ENCODE measurements at regions not wholly inside any gene's neighbourhood (a gene's known extent, or its start where the extent isn't known, plus 50 kb on each side); places are given as distances from the start of the nearest gene placed in this dataset.
"Not testable (repeated sequence)": the region's sequence is repeated elsewhere in the genome, so short reads cannot be mapped to it uniquely, and the experiment has no call there.

GRCh38 chr1:95778217-95778616 lies 544.2 kb downstream of the RWDD3 start:
- H3K9me3 Mint-ChIP-seq (ENCODE audit: low read depth, unreplicated experiment), result no peaks in the 10 kb centered on the region
- no peaks in the 10 kb centered on the region for H3K4me1 Mint-ChIP-seq (ENCODE audit: low read depth, unreplicated experiment)
- no TSS peak for BruUV-seq (replicated peaks)
- CTCF ChIA-PET, result no interaction called here
- intact Hi-C loops (cut with micrococcal nuclease; ENCODE audit: unreplicated experiment), result no loop called here
- DNase-seq, result no peak
- no peaks in the 10 kb centered on the region for H3K36me3 Mint-ChIP-seq (ENCODE audit: insufficient read depth, unreplicated experiment)
- no peaks in the 10 kb centered on the region for H3K27me3 Mint-ChIP-seq (ENCODE audit: unreplicated experiment)
- no peak overlapping the region for H3K4me3 Mint-ChIP-seq (ENCODE audit: low read depth, unreplicated experiment)
- H3K27ac Mint-ChIP-seq (ENCODE audit: unreplicated experiment), result no peak overlapping the region
- TF ChIP-seq, protein P1, sequence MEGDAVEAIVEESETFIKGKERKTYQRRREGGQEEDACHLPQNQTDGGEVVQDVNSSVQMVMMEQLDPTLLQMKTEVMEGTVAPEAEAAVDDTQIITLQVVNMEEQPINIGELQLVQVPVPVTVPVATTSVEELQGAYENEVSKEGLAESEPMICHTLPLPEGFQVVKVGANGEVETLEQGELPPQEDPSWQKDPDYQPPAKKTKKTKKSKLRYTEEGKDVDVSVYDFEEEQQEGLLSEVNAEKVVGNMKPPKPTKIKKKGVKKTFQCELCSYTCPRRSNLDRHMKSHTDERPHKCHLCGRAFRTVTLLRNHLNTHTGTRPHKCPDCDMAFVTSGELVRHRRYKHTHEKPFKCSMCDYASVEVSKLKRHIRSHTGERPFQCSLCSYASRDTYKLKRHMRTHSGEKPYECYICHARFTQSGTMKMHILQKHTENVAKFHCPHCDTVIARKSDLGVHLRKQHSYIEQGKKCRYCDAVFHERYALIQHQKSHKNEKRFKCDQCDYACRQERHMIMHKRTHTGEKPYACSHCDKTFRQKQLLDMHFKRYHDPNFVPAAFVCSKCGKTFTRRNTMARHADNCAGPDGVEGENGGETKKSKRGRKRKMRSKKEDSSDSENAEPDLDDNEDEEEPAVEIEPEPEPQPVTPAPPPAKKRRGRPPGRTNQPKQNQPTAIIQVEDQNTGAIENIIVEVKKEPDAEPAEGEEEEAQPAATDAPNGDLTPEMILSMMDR (IDR thresholded peaks at IDR 0.05; ENCODE audit: unreplicated experiment), result no peak

DNA sequence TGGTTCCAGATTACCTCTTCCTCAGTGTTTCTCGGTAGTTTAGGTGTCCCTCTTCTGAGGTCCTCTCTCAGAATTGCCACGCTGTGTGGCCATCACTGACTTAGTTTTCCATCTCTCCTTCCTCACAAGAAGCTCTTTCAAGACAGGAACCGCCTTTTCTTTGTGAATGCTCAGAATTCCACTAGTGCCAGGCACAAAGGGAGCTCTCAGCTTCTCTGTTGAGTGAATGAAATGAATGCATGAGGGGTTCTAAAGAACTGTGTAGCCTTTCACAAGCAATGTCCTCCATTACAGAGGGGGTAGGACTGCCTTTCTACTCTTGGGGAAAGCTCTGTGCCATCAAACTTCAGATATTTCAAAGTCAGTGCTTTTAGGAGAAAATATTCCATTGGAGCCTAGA lies 546.8 kb downstream of the RWDD3 start:
- intact Hi-C loops (cut with micrococcal nuclease; ENCODE audit: unreplicated experiment), result no loop called here
- TF ChIP-seq, protein P1 (IDR thresholded peaks at IDR 0.05; ENCODE audit: unreplicated experiment), result no peak
- H3K4me3 Mint-ChIP-seq (ENCODE audit: low read depth, unreplicated experiment), result no peak overlapping the region
- H3K9me3 Mint-ChIP-seq (ENCODE audit: low read depth, unreplicated experiment), result no peaks in the 10 kb centered on the region
- H3K27ac Mint-ChIP-seq (ENCODE audit: unreplicated experiment), result no peak overlapping the region
- no TSS peak for BruUV-seq (replicated peaks)
- H3K4me1 Mint-ChIP-seq (ENCODE audit: low read depth, unreplicated experiment), result no peaks in the 10 kb centered on the region
- H3K36me3 Mint-ChIP-seq (ENCODE audit: insufficient read depth, unreplicated experiment), result no peaks in the 10 kb centered on the region
- DNase-seq, result no peak
- no peaks in the 10 kb centered on the region for H3K27me3 Mint-ChIP-seq (ENCODE audit: unreplicated experiment)
- CTCF ChIA-PET, result no interaction called here

DNA sequence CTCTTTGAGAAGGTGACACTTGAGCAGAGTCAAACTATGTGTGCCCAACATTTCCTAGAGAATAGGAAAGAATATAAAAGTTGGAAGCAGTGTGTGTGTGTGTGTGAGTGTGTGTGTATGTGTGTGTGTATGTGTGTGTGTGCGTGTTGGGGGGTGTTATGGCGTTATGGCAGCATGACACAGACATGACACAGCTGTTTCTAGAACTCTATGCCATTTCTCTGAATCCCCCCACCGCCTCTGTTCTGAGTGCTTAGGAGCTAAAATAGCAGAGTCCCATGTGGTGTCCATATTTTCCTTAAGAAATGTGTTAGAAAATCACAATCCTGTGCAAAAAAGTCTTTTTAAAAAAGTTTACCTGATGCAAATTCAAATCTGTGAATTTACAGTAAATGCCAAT lies 556.1 kb downstream of the RWDD3 start:
- TF ChIP-seq, protein P1 (IDR thresholded peaks at IDR 0.05; ENCODE audit: unreplicated experiment), result no peak
- Mint-ChIP-seq H3K4me1 (ENCODE audit: low read depth, unreplicated experiment) (no peaks in the 10 kb centered on the region), H3K9me3 (ENCODE audit: low read depth, unreplicated experiment) (peaks cover 2% of the 10 kb centered on the region), H3K27me3 (ENCODE audit: unreplicated experiment) (no peaks in the 10 kb centered on the region), H3K4me3 (ENCODE audit: low read depth, unreplicated experiment) (no peak overlapping the region), H3K27ac (ENCODE audit: unreplicated experiment) (no peak overlapping the region), H3K36me3 (ENCODE audit: insufficient read depth, unreplicated experiment) (no peaks in the 10 kb centered on the region)
- DNase-seq, result no peak
- intact Hi-C loops (cut with micrococcal nuclease; ENCODE audit: unreplicated experiment), result no loop called here
- BruUV-seq (replicated peaks), result no TSS peak
- CTCF ChIA-PET, result no interaction called here

- no peak overlapping the region for H3K4me3 Mint-ChIP-seq (ENCODE audit: low read depth, unreplicated experiment)
- peaks cover 2% of the 10 kb centered on the region for H3K9me3 Mint-ChIP-seq (ENCODE audit: low read depth, unreplicated experiment)
- CTCF ChIA-PET, result no interaction called here
- H3K27me3 Mint-ChIP-seq (ENCODE audit: unreplicated experiment), result no peaks in the 10 kb centered on the region
- intact Hi-C loops (cut with micrococcal nuclease; ENCODE audit: unreplicated experiment), result no loop called here
- H3K36me3 Mint-ChIP-seq (ENCODE audit: insufficient read depth, unreplicated experiment), result no peaks in the 10 kb centered on the region
- no peaks in the 10 kb centered on the region for H3K4me1 Mint-ChIP-seq (ENCODE audit: low read depth, unreplicated experiment)
- no TSS peak for BruUV-seq (replicated peaks)
- TF ChIP-seq, protein P1 (IDR thresholded peaks at IDR 0.05; ENCODE audit: unreplicated experiment), result no peak
- peak; percentile 9 for DNase-seq
- no peak overlapping the region for H3K27ac Mint-ChIP-seq (ENCODE audit: unreplicated experiment)
These were observed 559.9 kb downstream of the RWDD3 start for GRCh38 chr1:95793893-95794292.

DNA sequence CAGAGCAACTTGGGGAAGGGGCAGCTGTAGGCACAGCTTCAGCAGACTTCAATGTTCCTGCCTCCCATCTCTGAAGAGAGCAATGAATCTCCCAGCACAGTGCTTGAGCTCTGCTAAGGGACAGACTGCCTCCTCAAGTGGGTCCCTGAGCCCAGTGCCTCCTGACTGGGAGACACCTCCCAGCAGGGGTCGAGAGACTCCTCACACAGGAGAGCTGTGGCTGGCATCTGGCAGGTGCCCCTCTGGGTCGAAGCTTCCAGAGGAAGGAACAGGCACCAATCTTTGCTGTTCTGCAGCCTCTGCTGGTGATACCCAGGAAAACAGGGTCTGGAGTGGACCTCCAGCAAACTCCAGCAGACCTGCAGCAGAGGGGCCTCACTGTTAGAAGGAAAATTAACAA lies 563.8 kb downstream of the RWDD3 start:
- H3K4me3 Mint-ChIP-seq (ENCODE audit: low read depth, unreplicated experiment); H3K27me3 Mint-ChIP-seq (ENCODE audit: unreplicated experiment); BruUV-seq (replicated peaks); H3K9me3 Mint-ChIP-seq (ENCODE audit: low read depth, unreplicated experiment); H3K36me3 Mint-ChIP-seq (ENCODE audit: insufficient read depth, unreplicated experiment); DNase-seq; CTCF ChIA-PET; intact Hi-C loops (cut with micrococcal nuclease; ENCODE audit: unreplicated experiment); H3K27ac Mint-ChIP-seq (ENCODE audit: unreplicated experiment); H3K4me1 Mint-ChIP-seq (ENCODE audit: low read depth, unreplicated experiment): not testable (repeated sequence)

Data from Calu3 (cell line).